Epithelial cell of esophagus (primary cell): ENCODE measurements at regions not wholly inside any gene's neighbourhood (a gene's known extent, or its start where the extent isn't known, plus 50 kb on each side); places are given as distances from the start of the nearest gene placed in this dataset.
"Not testable (repeated sequence)": the region's sequence is repeated elsewhere in the genome, so short reads cannot be mapped to it uniquely, and the experiment has no call there.

Experiments
- DNase-seq: peaks from one replicate; pipeline ENCODE4 v3.0.0; 2010; ENCODE audit warnings: low read depth
- H3K4me3 ChIP-seq: 2 replicates; pipeline ENCODE4 v1.5.1; 2011; ENCODE audit warnings: mild to moderate bottlenecking, low read length, control low read depth
- TF ChIP-seq, protein P1 (sequence below): IDR thresholded peaks from 2 replicates; pipeline ENCODE4 v1.5.1; 2011; ENCODE audit warnings: low read depth, mild to moderate bottlenecking, low read length, control low read depth, inconsistent platforms; ENCODE audit not compliant: insufficient read depth; ENCODE audit errors: missing control alignments

- no peak for DNase-seq
- TF ChIP-seq, protein P1, sequence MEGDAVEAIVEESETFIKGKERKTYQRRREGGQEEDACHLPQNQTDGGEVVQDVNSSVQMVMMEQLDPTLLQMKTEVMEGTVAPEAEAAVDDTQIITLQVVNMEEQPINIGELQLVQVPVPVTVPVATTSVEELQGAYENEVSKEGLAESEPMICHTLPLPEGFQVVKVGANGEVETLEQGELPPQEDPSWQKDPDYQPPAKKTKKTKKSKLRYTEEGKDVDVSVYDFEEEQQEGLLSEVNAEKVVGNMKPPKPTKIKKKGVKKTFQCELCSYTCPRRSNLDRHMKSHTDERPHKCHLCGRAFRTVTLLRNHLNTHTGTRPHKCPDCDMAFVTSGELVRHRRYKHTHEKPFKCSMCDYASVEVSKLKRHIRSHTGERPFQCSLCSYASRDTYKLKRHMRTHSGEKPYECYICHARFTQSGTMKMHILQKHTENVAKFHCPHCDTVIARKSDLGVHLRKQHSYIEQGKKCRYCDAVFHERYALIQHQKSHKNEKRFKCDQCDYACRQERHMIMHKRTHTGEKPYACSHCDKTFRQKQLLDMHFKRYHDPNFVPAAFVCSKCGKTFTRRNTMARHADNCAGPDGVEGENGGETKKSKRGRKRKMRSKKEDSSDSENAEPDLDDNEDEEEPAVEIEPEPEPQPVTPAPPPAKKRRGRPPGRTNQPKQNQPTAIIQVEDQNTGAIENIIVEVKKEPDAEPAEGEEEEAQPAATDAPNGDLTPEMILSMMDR: no peak
- H3K4me3 ChIP-seq: no peak overlapping the region
These were observed 112.2 kb upstream of the SULF2 start for GRCh38 chr20:47897461-47897860.

DNA sequence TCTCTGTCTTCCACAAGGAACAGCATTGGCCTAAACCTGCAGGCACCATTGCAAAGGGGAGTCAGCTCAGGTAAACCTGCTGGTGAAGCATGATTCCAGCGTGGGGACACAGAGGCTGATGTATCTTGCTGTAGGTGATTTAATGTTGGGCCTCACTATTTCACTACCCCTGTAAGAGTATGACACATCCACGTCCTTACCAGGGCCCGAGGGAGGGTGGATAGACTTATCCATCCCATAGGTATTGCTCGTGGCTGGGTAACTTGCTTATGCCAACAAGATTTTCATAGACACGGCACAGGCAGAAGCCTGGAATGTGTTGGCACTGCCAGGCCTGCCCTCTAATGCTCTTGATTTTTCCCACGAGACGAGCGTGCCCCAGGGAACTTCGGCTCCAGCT lies 107.4 kb upstream of the SULF2 start:
- DNase-seq: peak; percentile 73
- H3K4me3 ChIP-seq: not testable (repeated sequence)

DNA sequence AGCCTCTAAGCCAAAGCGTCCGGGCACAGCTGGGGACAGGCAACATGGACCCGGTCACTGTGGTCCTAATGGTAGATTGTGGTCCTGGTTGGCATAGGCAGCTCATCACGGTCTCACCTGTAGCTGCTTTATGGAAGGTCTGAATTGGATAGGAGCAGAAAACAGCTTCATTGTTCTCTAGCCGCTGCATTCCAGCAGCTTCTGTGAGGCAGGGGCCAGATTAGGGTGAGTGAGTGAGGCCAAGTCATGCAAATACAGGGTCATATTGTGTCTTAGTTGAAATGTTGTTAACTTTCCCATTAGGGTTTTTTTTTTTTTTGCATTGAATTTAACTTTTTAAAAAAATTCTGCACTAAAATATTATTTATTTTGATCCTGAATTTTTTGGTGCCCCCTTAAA lies 105.4 kb upstream of the SULF2 start:
- H3K4me3 ChIP-seq, DNase-seq: not testable (repeated sequence)

- H3K4me3 ChIP-seq, DNase-seq: not testable (repeated sequence)
These were observed 104.5 kb upstream of the SULF2 start for GRCh38 chr20:47889751-47890150.

DNA sequence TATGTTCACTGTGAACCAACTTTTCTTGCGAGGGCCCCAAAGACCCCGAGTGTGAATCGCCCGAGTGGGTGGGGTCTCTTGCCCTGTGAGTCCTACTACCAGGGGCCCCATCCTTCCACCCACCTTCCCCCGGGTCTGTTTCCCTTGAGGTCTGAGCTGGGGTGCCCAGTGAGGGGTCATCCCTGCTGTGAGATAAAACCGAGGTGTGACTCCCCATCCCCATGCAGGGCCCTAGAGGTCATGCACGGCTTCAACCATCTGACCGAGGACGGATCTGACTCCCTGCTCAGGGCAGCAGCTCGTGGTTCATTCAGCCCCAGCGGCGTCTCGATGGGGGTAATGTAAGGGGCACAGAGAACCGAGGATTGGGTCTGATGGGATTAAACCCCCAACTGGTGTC lies 103.1 kb upstream of the SULF2 start:
- no peak for DNase-seq
- TF ChIP-seq, protein P1: no peak
- H3K4me3 ChIP-seq: no peak overlapping the region

- TF ChIP-seq, protein P1: no peak
- H3K4me3 ChIP-seq: no peak overlapping the region
- DNase-seq: no peak
These were observed 102.3 kb upstream of the SULF2 start for GRCh38 chr20:47887477-47888080.

DNA sequence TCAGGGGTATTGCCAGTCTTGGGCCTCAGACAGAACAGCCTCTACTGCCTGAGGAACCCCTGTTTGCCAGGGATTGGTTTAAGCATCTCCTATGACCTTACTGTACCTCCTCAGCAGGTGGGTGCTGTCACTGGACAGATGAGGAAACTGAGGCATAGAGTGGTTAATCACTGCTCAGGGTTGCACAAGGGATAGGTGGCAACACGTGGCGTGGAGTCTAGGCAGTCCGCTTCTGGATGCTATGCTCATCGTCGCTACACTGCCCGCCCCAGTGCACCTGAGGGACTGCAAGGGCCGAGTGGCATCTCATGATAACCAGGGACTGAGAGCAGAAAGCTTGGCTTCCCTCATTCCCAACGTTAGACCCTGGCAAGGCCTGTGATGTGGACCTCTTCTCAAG lies 101.8 kb upstream of the SULF2 start:
- TF ChIP-seq, protein P1: no peak
- no peak overlapping the region for H3K4me3 ChIP-seq
- DNase-seq: no peak

DNA sequence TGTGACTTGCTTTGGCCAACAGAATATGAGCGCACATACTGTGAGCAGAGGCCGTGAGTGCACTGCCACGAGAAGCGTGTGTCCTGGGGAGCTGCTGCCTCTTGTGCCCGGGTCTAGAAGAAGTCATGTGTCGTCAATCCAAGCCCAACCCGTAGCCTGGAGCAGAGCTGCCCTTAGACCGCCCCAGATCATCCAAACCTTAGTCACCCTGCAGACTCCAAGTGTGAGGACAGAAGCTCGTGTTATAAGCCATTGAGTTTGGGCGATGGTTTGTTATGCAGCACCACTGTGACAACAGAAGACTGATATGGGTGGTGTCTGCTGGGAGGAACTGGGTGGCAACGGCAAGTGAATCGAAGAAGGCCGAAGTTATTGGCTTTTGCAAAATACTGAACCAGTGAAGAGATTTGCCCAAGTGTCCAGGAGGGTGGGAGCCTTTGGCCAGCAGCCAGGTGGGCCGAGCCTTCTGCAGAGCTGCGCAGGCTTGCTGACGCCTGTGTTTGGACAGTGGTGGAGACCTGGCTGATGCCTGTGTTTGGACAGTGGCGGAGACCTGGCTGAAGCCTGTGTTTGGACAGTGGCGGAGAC lies 101.3 kb upstream of the SULF2 start:
- no peak for DNase-seq
- H3K4me3 ChIP-seq: no peak overlapping the region
- TF ChIP-seq, protein P1: no peak
